Liver (tissue), 8 donors: ENCODE measurements at regions not wholly inside any gene's neighbourhood (a gene's known extent, or its start where the extent isn't known, plus 50 kb on each side); places are given as distances from the start of the nearest gene placed in this dataset.

Experiments
- DNase-seq: peaks from one replicate; pipeline ENCODE4 v3.0.0-alpha.2; 2017; ENCODE audit warnings: low spot score
- H3K27ac ChIP-seq, 2 donors: one replicate each; pipeline ENCODE4 v1.7.0; 2013; ENCODE audit warnings: inconsistent platforms in 2 of 2, low read length in 2 of 2, control low read depth in 1 of 2, low read depth in 1 of 2, mild to moderate bottlenecking in 1 of 2
- H3K27me3 ChIP-seq, 4 donors: one replicate each; pipeline versions ENCODE4 v1.6.1 to v1.7.0; 2013; ENCODE audit warnings: low read length in 3 of 4, inconsistent platforms in 1 of 4, mild to moderate bottlenecking in 1 of 4, moderate library complexity in 1 of 4; ENCODE audit not compliant: control insufficient read depth in 4 of 4, insufficient read depth in 4 of 4
- H3K36me3 ChIP-seq, 4 donors: one replicate each; pipeline versions ENCODE4 v1.6.1 to v1.7.0; 2013; ENCODE audit warnings: low read length in 3 of 4, mild to moderate bottlenecking in 3 of 4, low read depth in 1 of 4, moderate library complexity in 1 of 4; ENCODE audit not compliant: control insufficient read depth in 4 of 4, insufficient read depth in 3 of 4
- H3K4me1 ChIP-seq, 4 donors: one replicate each; pipeline versions ENCODE4 v1.6.1 to v1.7.0; 2013; ENCODE audit warnings: low read length in 3 of 4, mild to moderate bottlenecking in 3 of 4, moderate library complexity in 1 of 4; ENCODE audit not compliant: control insufficient read depth in 4 of 4, insufficient read depth in 4 of 4
- H3K4me3 ChIP-seq, 3 donors: one replicate each; pipeline versions ENCODE4 v1.6.1 to v1.7.0; 2013; ENCODE audit warnings: low read length in 3 of 3, control low read depth in 1 of 3, low read depth in 1 of 3, mild to moderate bottlenecking in 1 of 3
- H3K9ac ChIP-seq, 2 donors: one replicate each; pipeline ENCODE4 v1.7.0; 2013; ENCODE audit warnings: low read length in 2 of 2, mild to moderate bottlenecking in 2 of 2, moderate library complexity in 2 of 2, control low read depth in 1 of 2, low read depth in 1 of 2
- H3K9me3 ChIP-seq, 4 donors: one replicate each; pipeline versions ENCODE4 v1.6.1 to v1.7.0; 2013; ENCODE audit warnings: low read length in 3 of 4; ENCODE audit not compliant: control insufficient read depth in 4 of 4
- CTCF ChIP-seq: fragments of 150-350 bp; IDR thresholded peaks from 2 replicates; pipeline ENCODE4 v1.5.1; 2017; ENCODE audit warnings: improper control_type of control experiment, low read depth, low read length; ENCODE audit not compliant: missing input control
- FOXA1 ChIP-seq: IDR thresholded peaks from 2 replicates; pipeline ENCODE4 v1.6.1; 2016; ENCODE audit warnings: antibody characterized with exemption
- FOXA2 ChIP-seq: IDR thresholded peaks from 2 replicates; pipeline ENCODE4 v1.6.1; 2016; ENCODE audit warnings: antibody characterized with exemption
- GABPA ChIP-seq, 2 donors: IDR thresholded peaks in 1 of 2; conservative IDR thresholded peaks in 1 of 2; 2 replicates each; pipeline ENCODE4 v1.6.1; 2016; ENCODE audit warnings: antibody characterized with exemption in 2 of 2, mild to moderate bottlenecking in 1 of 2, moderate library complexity in 1 of 2
- HNF4A ChIP-seq, 2 donors: conservative IDR thresholded peaks; 2 replicates each; pipeline ENCODE4 v1.6.1; 2016; ENCODE audit warnings: antibody characterized with exemption in 2 of 2, mild to moderate bottlenecking in 2 of 2
- HNF4G ChIP-seq: IDR thresholded peaks from 2 replicates; pipeline ENCODE4 v1.6.1; 2016; ENCODE audit warnings: antibody characterized with exemption
- JUND ChIP-seq, 2 donors: IDR thresholded peaks; 2 replicates each; pipeline ENCODE4 v1.6.1; 2016; ENCODE audit warnings: antibody characterized with exemption in 2 of 2
- REST ChIP-seq: IDR thresholded peaks from 2 replicates; pipeline ENCODE4 v1.6.1; 2016; ENCODE audit warnings: antibody characterized with exemption, mild to moderate bottlenecking
- RXRA ChIP-seq, 2 donors: IDR thresholded peaks; 2 replicates each; pipeline ENCODE4 v1.6.1; 2017 to 2018; ENCODE audit warnings: antibody characterized with exemption in 2 of 2, mild to moderate bottlenecking in 1 of 2
- SP1 ChIP-seq: IDR thresholded peaks from 2 replicates; pipeline ENCODE4 v1.6.1; 2018; ENCODE audit warnings: antibody characterized with exemption, mild to moderate bottlenecking
- TAF1 ChIP-seq: conservative IDR thresholded peaks from 2 replicates; pipeline ENCODE4 v1.6.1; 2016; ENCODE audit warnings: antibody characterized with exemption, mild to moderate bottlenecking
- WGBS: extraction: QIAGEN DNeasy Blood & Tissue Kit; methylation state at CpG from one replicate; pipeline ENCODE4 v1.1.7; 2013; 5-methylcytosine and 5-hydroxymethylcytosine counted together
- TF ChIP-seq, protein P1 (sequence below): IDR thresholded peaks from 2 replicates; pipeline ENCODE4 v1.6.1; 2016; ENCODE audit warnings: antibody characterized with exemption
- TF ChIP-seq, protein P2 (sequence below): IDR thresholded peaks from 2 replicates; pipeline ENCODE4 v1.6.1; 2016; ENCODE audit warnings: antibody characterized with exemption
- donor health status: healthy.
- donor health status: healthy.
- donor health status: healthy.
- donor health status: healthy.
- donor health status: healthy.

GRCh38 chr5:142491679-142492078, 166.9 kb upstream of the SPRY4 start:
- WGBS = 90% methylated on average over 8 of the region's 8 CpGs
- no peaks in the 10 kb centered on the region for H3K36me3 ChIP-seq
- TF ChIP-seq FOXA2 (no peak), TAF1 (no peak), CTCF (no peak), JUND (IDR thresholded peaks at IDR 0.05) (no peak), GABPA (IDR thresholded peaks at IDR 0.05 in 1 of 2, conservative IDR thresholded peaks at IDR 0.05 in 1 of 2) (no peak), HNF4G (no peak), RXRA (IDR thresholded peaks at IDR 0.05) (no peak)
- TF ChIP-seq, protein P1, sequence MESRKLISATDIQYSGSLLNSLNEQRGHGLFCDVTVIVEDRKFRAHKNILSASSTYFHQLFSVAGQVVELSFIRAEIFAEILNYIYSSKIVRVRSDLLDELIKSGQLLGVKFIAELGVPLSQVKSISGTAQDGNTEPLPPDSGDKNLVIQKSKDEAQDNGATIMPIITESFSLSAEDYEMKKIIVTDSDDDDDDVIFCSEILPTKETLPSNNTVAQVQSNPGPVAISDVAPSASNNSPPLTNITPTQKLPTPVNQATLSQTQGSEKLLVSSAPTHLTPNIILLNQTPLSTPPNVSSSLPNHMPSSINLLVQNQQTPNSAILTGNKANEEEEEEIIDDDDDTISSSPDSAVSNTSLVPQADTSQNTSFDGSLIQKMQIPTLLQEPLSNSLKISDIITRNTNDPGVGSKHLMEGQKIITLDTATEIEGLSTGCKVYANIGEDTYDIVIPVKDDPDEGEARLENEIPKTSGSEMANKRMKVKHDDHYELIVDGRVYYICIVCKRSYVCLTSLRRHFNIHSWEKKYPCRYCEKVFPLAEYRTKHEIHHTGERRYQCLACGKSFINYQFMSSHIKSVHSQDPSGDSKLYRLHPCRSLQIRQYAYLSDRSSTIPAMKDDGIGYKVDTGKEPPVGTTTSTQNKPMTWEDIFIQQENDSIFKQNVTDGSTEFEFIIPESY = no peak
- peaks cover 0 to 13% (median 2%) of the 10 kb centered on the region in 4 donors for H3K4me1 ChIP-seq
- no peak overlapping the region for H3K27ac ChIP-seq
- H3K9ac ChIP-seq = no peak overlapping the region
- no peak for DNase-seq
- H3K9me3 ChIP-seq = no peaks in the 10 kb centered on the region
- no peak overlapping the region for H3K4me3 ChIP-seq
- no peaks in the 10 kb centered on the region for H3K27me3 ChIP-seq

- no peak overlapping the region for H3K27ac ChIP-seq
Observed at GRCh38 chr5:142491270-142491669, 166.4 kb upstream of the SPRY4 start.

DNA sequence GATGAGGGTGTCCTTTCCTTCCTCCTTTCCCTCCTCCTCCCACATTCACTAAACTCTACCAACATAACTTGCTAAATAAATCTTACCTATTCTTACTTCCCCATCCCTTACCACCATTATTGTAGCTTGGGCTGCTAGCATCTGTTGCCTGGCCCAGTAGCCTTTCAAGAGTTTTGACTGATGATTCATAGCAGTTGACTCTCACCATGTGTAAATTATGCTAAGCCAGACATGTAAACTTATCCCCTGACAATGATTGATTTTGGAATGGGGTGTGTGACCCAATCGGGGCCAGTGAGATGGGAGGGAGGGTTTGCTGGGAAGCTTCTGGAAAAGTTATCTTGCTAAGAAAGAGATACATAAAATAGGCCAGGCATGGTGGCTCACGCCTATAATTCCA, 161.8 kb upstream of the SPRY4 start:
- Histone ChIP-seq H3K4me3 (no peak overlapping the region), H3K27ac (no peak overlapping the region), H3K27me3 (no peaks in the 10 kb centered on the region), H3K9me3 (peaks cover 0 to 4% (median 0%) of the 10 kb centered on the region in 4 donors), H3K4me1 (peaks cover 0 to 7% (median 3%) of the 10 kb centered on the region in 4 donors), H3K9ac (no peak overlapping the region), H3K36me3 (no peaks in the 10 kb centered on the region)
- WGBS = 69% methylated on average over 2 of the region's 2 CpGs
- no peak for DNase-seq
- TF ChIP-seq REST (no peak), TAF1 (no peak), JUND (IDR thresholded peaks at IDR 0.05) (no peak), CTCF (no peak), SP1 (no peak), FOXA1 (no peak)

More at GRCh38 chr5:142491270-142491669, 166.4 kb upstream of the SPRY4 start:
- peaks cover 0 to 13% (median 2%) of the 10 kb centered on the region in 4 donors for H3K4me1 ChIP-seq
- 81% methylated on average over 8 of the region's 8 CpGs for WGBS
- no peak for TF ChIP-seq HNF4A (conservative IDR thresholded peaks at IDR 0.05)
- TF ChIP-seq, protein P1 = no peak
- no peak for TF ChIP-seq JUND (IDR thresholded peaks at IDR 0.05)
- TF ChIP-seq, protein P2, sequence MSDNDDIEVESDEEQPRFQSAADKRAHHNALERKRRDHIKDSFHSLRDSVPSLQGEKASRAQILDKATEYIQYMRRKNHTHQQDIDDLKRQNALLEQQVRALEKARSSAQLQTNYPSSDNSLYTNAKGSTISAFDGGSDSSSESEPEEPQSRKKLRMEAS = no peak
- no peaks in the 10 kb centered on the region for H3K9me3 ChIP-seq
- H3K27me3 ChIP-seq = no peaks in the 10 kb centered on the region
- H3K4me3 ChIP-seq = no peak overlapping the region
- H3K9ac ChIP-seq = no peak overlapping the region
- H3K36me3 ChIP-seq = no peaks in the 10 kb centered on the region
- DNase-seq = no peak
